Stimulated activated CD4-positive, alpha-beta T cell treated with anti-CD3 and anti-CD28 coated beads, TNF-alpha, amount 100 ng/mL, for 1 hour (primary cell): ENCODE measurements at regions not wholly inside any gene's neighbourhood (a gene's known extent, or its start where the extent isn't known, plus 50 kb on each side); places are given as distances from the start of the nearest gene placed in this dataset.

ENCODE experiments used
- DNase-seq, 3 donors: peaks; one replicate each; pipeline ENCODE4 v3.0.0-alpha.2; 2020; ENCODE audit warnings: low read depth in 3 of 3, low spot score in 1 of 3

- DNase-seq = no peak
Measured at GRCh38 chr12:13769966-13770365, 211.4 kb downstream of the GRIN2B start.

DNA sequence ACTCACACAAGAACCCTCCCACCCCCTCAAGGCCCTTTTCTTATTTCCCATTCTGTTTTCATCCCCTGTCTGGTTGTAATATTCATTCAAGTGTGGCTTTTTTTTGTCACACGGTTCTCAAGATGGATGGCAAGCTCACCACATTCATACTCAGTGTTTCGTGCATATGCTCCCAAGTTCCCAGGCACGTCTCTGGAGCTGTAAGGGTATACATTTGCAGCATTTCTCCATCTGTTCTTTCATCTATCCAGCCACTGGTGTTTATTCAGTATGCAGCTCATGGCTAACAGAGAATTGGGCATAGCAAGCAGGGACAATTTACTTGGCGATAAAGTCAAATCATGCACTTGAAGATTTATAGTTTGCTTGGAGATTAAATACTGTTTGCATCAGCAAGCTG, 212.1 kb downstream of the GRIN2B start:
- DNase-seq = no peak

- DNase-seq = no peak
Measured at GRCh38 chr12:13764748-13765147, 216.7 kb downstream of the GRIN2B start.

DNA sequence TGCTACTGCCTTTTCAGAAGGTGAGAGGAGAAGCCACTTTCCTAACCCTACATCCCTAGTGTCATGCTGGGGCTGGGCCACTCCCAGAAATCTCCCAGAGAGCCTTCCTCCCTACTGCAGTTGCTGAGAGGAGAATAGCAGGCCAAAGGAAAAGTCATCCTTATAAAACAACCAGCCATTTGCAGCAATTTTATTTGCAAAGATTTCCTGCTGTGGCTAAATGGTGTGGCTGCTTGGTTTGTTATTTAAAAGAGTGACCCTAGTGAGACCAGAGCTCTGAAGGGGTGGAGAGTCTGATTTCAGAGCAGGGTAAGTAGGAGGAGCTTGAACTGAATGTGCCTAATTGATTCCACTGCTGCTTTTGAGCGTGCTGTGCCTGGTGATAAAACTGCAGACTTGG, 232.0 kb downstream of the GRIN2B start:
- no peak for DNase-seq

- no peak for DNase-seq
Measured at GRCh38 chr12:13745111-13745860, 236.1 kb downstream of the GRIN2B start.

- DNase-seq = no peak
Measured at GRCh38 chr12:13744561-13744960, 236.8 kb downstream of the GRIN2B start.

DNA sequence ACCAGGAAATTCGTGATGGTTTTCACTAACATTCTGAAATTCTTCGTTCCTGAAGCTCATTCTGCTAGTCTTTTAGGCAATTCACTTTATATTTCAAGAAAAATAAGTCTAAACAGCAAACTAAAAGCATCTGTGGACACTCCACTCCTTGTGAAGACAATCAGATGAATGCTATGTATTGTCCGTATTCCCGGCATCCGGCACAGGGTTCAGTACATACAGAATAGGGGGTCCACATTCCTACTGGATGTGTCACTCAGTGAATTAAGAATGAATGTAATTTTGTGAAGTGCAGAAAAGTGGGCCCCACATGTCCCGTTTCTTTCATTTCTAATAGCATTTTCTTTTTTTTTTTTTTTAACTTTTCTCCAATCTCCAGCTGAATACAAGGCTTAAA, 241.3 kb downstream of the GRIN2B start:
- no peak for DNase-seq

GRCh38 chr12:13735734-13736133, 245.7 kb downstream of the GRIN2B start:
- DNase-seq = no peak

DNA sequence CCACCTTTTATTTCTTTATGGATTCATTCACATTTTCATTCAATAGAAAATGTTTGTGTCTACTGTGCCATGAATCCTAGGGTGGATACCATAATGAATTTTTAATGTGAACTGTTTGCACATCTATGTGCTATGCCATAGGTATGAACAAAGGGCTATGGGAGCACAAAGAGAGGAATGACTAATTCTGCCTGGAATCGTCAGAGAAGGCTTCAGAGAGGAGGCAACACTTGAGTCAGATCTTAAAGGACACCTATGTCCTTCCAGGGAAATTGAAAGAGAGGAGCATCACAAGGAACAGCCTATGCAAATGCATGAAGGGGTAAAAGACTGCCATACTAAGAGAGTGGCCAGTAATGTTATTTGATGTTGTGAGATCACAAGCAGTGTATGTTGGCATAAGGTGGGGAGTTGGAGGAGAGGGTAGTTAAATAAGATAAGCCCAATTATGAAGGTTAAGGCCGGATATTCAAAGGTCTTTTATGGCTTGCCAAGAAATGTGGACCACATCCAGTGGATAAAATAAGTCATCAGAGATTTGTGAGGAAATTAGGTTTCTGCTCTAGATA, 246.7 kb downstream of the GRIN2B start:
- no peak for DNase-seq

DNA sequence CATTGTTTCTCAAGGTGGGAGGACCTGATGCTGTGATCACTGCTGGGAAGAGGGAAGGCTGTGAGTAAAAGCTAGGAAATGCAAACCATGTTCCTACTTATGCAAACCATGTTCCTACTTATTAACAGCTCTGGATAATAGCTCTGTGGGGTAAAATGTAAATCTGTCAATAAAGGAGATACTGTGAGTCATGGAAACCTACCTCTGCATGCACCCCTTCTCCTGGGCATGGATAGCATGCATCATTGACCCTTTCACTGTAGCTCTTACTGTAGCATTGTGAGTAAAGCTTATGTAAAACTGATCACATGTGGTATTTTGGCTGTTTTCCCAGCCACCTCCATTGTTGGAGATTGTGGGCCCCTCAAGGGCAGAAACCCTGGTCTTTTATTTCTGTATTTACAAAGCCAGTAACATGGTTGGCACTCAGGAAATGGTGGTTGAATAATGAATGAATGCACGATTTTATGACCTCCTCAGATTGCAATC, 253.7 kb downstream of the GRIN2B start:
- no peak for DNase-seq

DNA sequence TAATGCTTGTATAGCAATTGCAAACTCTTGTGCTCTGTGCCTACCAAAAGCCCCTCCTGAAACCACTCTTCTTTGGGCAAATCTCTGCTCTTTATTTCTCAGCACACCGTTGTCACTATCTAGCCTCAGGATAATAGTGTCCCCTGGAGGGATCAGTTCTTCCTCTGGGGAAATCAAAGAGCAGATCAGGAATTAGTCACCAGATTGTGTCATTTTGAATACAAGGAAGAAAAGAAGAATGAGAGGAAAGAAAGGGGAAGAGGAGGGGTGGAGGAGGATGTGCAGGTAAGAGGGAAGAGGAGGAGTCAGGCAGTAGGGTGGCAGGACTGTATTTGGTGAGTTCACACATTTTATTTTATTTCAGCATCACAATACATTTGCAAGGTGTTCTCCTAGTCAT, 256.4 kb downstream of the GRIN2B start:
- DNase-seq = no peak

GRCh38 chr12:13724136-13724535, 257.3 kb downstream of the GRIN2B start:
- DNase-seq = no peak

DNA sequence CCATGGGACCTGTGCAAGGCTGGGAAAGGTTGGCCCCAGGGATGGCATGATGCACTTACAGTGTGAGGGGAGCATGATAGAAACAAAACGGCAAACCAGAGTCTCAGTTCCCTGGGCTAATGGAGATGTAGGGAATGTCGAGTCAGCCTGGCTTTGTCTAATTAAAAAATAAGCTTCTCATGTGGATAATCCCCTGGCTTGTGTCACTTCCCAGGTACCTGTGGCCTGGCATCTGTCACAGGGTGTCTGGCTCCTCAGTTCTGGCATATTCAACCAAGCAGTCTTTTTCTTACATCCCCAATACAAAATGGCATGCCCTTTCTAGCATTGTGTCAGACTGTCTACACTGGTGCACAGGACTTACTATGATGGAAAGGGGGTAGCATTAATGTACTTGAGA, 261.4 kb downstream of the GRIN2B start:
- DNase-seq = no peak

- DNase-seq = no peak
Measured at GRCh38 chr12:13718271-13718670, 263.1 kb downstream of the GRIN2B start.

- DNase-seq = no peak
Measured at GRCh38 chr12:13716119-13716518, 265.3 kb downstream of the GRIN2B start.

DNA sequence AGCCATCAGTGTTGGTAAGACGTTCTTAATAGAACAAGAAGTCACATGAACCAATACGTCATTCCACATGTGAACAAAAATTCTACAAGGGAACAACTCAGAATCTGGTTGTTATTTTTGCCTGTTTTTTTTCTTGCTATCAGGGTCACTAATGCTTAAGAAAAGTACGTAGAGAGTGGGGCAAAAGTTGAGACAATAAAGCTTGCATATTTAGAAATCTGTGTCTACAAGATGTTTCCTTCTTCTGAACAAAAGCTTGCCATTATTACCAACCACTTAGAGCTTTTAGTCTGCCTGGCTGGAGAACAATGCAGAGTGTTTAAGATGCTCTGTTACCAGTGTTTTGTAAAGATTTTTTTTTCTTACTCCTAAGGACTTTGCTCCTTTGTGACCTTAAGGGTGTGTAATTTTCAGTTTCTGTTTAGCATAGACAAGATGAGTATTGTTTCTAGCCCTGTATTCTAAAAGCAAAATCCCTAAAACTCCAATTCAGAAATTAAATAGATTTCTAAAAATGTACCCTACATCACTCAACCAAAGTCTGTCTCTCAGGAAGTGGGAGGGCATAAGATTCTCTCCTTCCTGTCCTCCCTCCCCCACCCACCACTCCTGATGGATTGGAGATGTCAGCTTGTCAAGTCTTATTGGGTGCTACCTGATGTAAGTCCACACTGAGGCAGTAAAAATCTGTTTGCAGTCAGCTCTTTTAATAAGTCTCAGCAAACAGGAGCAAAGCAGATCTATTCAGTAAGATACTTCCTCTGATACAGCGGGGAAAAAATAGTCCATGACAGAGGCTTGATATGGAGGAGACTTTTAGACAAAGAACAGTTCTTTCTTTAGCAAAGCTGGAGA, 267.6 kb downstream of the GRIN2B start:
- no peak for DNase-seq

GRCh38 chr12:13707829-13708228, 273.6 kb downstream of the GRIN2B start:
- DNase-seq = no peak

- no peak for DNase-seq
Measured at GRCh38 chr12:13702381-13702780, 279.0 kb downstream of the GRIN2B start.

DNA sequence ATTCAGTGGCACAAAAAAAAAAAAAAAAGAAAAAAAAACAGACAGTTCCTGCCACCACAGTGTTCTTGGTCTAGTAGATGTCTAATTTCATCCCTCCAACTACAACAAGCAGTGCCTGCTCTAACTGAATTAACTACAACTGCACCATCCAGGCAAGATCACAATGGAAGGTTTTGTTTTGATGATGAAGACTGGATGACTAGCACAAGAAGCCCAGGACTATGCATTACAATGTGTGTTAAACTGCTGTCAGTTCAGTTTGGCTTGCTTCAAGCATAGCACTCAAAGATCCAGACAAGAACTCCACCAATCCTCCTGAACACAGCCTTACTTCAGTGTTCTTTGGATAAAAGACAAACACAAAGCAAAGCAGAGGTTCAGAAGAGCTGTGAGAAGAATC, 279.9 kb downstream of the GRIN2B start:
- DNase-seq = no peak

DNA sequence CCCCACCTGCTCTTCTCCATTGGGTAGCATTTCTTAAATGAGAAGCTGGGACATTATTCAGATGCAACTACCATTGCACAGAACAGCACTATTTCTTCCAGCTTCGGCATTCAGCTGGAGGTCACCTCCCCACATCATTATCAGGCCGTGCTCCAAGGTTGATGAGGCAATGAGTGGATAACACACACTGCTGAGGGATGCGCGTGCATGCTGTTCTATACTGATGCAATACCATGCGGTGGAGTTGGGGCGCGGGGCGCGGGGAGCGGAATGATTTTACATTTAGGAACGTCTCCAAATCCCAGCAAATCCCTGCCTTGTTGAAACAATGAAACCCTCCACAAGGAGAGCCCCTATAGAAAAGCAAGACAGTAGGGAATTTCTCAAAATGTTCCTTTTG, 283.4 kb downstream of the GRIN2B start:
- no peak for DNase-seq

DNA sequence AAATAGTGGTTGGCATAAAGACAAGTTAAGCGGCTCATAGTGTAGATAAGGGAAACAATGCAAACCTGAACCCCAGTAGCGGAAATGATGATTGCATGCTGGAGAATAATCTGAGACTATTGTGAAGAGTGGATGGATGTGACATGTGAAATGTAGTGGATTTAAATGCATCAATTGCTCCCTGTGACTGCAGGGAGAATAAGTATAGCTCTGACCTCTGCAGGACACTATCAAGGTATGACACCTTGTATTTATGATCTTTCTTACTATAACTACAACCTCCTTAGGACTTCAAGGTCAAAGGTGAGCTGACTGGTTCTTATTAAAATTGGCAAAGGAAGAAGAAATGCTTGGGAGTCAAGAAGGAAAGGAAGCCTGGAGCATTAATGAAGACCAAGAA, 285.6 kb downstream of the GRIN2B start:
- no peak for DNase-seq

- DNase-seq = no peak
Measured at GRCh38 chr12:13692332-13692731, 289.1 kb downstream of the GRIN2B start.
